Body of pancreas (tissue), 4 donors: ENCODE measurements at regions not wholly inside any gene's neighbourhood (a gene's known extent, or its start where the extent isn't known, plus 50 kb on each side); places are given as distances from the start of the nearest gene placed in this dataset.

Experiments used
- CTCF ChIP-seq, 7 experiments: fragments of 450-650 bp in 4 of 7; fragments of 200-600 bp in 3 of 7; sonication (generic) in 3 of 7; IDR thresholded peaks; one replicate each; pipeline ENCODE4 v1.5.1; 2016 to 2019; ENCODE audit warnings: antibody characterized with exemption in 7 of 7
- POLR2A ChIP-seq, 3 donors: fragments of 450-650 bp; IDR thresholded peaks; one replicate each; pipeline ENCODE4 v1.6.1; 2016; ENCODE audit warnings: antibody characterized with exemption in 3 of 3, mild to moderate bottlenecking in 2 of 3

- TF ChIP-seq CTCF (IDR thresholded peaks at IDR 0.05) = no peak
- TF ChIP-seq POLR2A (IDR thresholded peaks at IDR 0.05) = no peak
Observed at GRCh38 chr22:49392841-49393510, 434.7 kb downstream of the BRD1 start.
